Neural cell (in vitro differentiated cells): ENCODE measurements at regions not wholly inside any gene's neighbourhood (a gene's known extent, or its start where the extent isn't known, plus 50 kb on each side); places are given as distances from the start of the nearest gene placed in this dataset.

Experiments
- MXI1 ChIP-seq: fragments of 450-650 bp; conservative IDR thresholded peaks from 2 replicates; pipeline ENCODE4 v1.6.1; 2014; ENCODE audit warnings: antibody characterized with exemption, mild to moderate bottlenecking; ENCODE audit not compliant: poor library complexity, severe bottlenecking
- POLR2AphosphoS5 ChIP-seq: IDR thresholded peaks from 2 replicates; pipeline ENCODE4 v1.6.1; 2012
- TF ChIP-seq, protein P1 (sequence below): fragments of 450-650 bp; IDR thresholded peaks from 2 replicates; pipeline ENCODE4 v1.5.1; 2014; ENCODE audit warnings: antibody characterized with exemption, mild to moderate bottlenecking, moderate library complexity; ENCODE audit not compliant: poor library complexity, severe bottlenecking

DNA sequence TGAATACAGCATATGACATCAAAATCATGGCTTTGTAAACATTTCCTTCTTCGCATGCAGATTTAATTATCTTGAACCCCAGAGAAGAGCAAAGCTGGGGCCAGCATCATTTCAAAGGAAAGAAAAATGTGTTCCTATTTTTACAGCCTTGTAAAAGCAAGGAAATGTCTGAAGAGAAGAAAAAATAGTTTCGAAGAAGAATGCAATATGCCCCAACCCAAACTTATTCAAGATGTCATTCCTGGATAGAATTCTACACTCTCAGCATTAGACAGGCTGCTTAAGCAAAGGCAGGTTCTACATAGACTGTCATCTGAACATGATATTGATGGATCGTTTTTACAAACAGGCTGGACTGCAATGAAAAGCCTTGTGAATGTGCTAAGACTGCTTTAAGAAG lies 900.8 kb downstream of the TTLL7 start:
- TF ChIP-seq, protein P1, sequence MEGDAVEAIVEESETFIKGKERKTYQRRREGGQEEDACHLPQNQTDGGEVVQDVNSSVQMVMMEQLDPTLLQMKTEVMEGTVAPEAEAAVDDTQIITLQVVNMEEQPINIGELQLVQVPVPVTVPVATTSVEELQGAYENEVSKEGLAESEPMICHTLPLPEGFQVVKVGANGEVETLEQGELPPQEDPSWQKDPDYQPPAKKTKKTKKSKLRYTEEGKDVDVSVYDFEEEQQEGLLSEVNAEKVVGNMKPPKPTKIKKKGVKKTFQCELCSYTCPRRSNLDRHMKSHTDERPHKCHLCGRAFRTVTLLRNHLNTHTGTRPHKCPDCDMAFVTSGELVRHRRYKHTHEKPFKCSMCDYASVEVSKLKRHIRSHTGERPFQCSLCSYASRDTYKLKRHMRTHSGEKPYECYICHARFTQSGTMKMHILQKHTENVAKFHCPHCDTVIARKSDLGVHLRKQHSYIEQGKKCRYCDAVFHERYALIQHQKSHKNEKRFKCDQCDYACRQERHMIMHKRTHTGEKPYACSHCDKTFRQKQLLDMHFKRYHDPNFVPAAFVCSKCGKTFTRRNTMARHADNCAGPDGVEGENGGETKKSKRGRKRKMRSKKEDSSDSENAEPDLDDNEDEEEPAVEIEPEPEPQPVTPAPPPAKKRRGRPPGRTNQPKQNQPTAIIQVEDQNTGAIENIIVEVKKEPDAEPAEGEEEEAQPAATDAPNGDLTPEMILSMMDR, result no peak
- TF ChIP-seq POLR2AphosphoS5, result no peak
- no peak for TF ChIP-seq MXI1
